OCI-LY1 (cell line): ENCODE measurements at regions not wholly inside any gene's neighbourhood (a gene's known extent, or its start where the extent isn't known, plus 50 kb on each side); places are given as distances from the start of the nearest gene placed in this dataset.

ENCODE experiments used
- H2AFZ ChIP-seq: fragments of 200-600 bp; sonication (generic), shearing (Covaris generic); 2 replicates; pipeline ENCODE4 v1.6.0; 2014; ENCODE audit warnings: antibody characterized with exemption, mild to moderate bottlenecking, low read length
- H3F3A ChIP-seq: fragments of 200-600 bp; sonication (generic), shearing (Covaris generic); 2 replicates; pipeline ENCODE4 v1.6.0; 2014; ENCODE audit warnings: mild to moderate bottlenecking, antibody characterized with exemption, low read length, moderate library complexity; ENCODE audit not compliant: insufficient read depth
- H3K27ac ChIP-seq: fragments of 200-600 bp; sonication (generic); 2 replicates; pipeline ENCODE4 v1.5.1; 2014; ENCODE audit warnings: low read length, mixed run types, mild to moderate bottlenecking, low read depth; ENCODE audit not compliant: poor library complexity, severe bottlenecking
- H3K27me3 ChIP-seq: fragments of 200-600 bp; sonication (generic); 2 replicates; pipeline ENCODE4 v1.6.0; 2014; ENCODE audit warnings: antibody characterized with exemption, mild to moderate bottlenecking, low read length, moderate library complexity; ENCODE audit not compliant: insufficient read depth
- H3K36me3 ChIP-seq: fragments of 200-600 bp; sonication (generic); 2 replicates; pipeline ENCODE4 v1.6.1; 2014; ENCODE audit warnings: mild to moderate bottlenecking, antibody characterized with exemption, low read length, moderate library complexity, mixed read lengths; ENCODE audit not compliant: insufficient read depth
- H3K4me1 ChIP-seq: fragments of 200-600 bp; sonication (generic); 2 replicates; pipeline ENCODE4 v1.5.1; 2014; ENCODE audit warnings: mild to moderate bottlenecking, low read length, moderate library complexity; ENCODE audit not compliant: insufficient read depth, severe bottlenecking
- H3K4me2 ChIP-seq: fragments of 200-600 bp; sonication (generic), shearing (Covaris generic); 2 replicates; pipeline ENCODE4 v1.6.1; 2014; ENCODE audit warnings: low read length
- H3K4me3 ChIP-seq: fragments of 200-600 bp; sonication (generic); 2 replicates; pipeline ENCODE4 v1.5.1; 2014; ENCODE audit warnings: low read length, low read depth, mild to moderate bottlenecking, mixed read lengths; ENCODE audit not compliant: poor library complexity, severe bottlenecking
- H3K79me2 ChIP-seq: fragments of 200-600 bp; shearing (Covaris generic); 2 replicates; pipeline ENCODE4 v1.6.1; 2016; ENCODE audit warnings: mixed run types, low read length, mixed read lengths; ENCODE audit not compliant: insufficient read depth
- H3K9ac ChIP-seq: fragments of 200-600 bp; sonication (generic), shearing (Covaris generic); 2 replicates; pipeline ENCODE4 v1.6.1; 2014; ENCODE audit warnings: mild to moderate bottlenecking, low read length, mixed read lengths
- H3K9me2 ChIP-seq: fragments of 200-600 bp; sonication (generic), shearing (Covaris generic); 2 replicates; pipeline ENCODE4 v1.6.1; 2014; ENCODE audit warnings: low read depth, mild to moderate bottlenecking, low read length, mixed read lengths
- H3K9me3 ChIP-seq: fragments of 200-600 bp; shearing (Covaris generic); 2 replicates; pipeline ENCODE4 v1.6.1; 2014; ENCODE audit warnings: low read length, mixed read lengths
- H4K20me1 ChIP-seq: fragments of 200-600 bp; sonication (generic), shearing (Covaris generic); 2 replicates; pipeline ENCODE4 v1.6.0; 2016; ENCODE audit warnings: mild to moderate bottlenecking, low read length; ENCODE audit not compliant: insufficient read depth
- CTCF ChIP-seq: fragments of 200-600 bp; sonication (generic), shearing (Covaris generic); IDR thresholded peaks from 2 replicates; pipeline ENCODE4 v1.5.1; 2017; ENCODE audit warnings: mild to moderate bottlenecking, antibody characterized with exemption, low read length, moderate library complexity, mixed read lengths
- EZH2 ChIP-seq: fragments of 200-600 bp; sonication (generic), shearing (Covaris generic); IDR thresholded peaks from 2 replicates; pipeline ENCODE4 v1.8.0; 2017; ENCODE audit warnings: borderline replicate concordance, mixed run types, mild to moderate bottlenecking, antibody characterized with exemption, low read length, moderate library complexity, mixed read lengths

- H3K4me2 ChIP-seq, result no peak overlapping the region
- H3K27ac ChIP-seq, result no peak overlapping the region
- H3K4me1 ChIP-seq, result no peaks in the 10 kb centered on the region
- H3K9me2 ChIP-seq, result no peaks in the 10 kb centered on the region
- no peaks in the 10 kb centered on the region for H3K36me3 ChIP-seq
- H2AFZ ChIP-seq, result no peak overlapping the region
- H3K79me2 ChIP-seq, result no peaks in the 10 kb centered on the region
- no peak overlapping the region for H3K4me3 ChIP-seq
- TF ChIP-seq CTCF (no peak), EZH2 (no peak)
- no peaks in the 10 kb centered on the region for H3K9me3 ChIP-seq
- H3K9ac ChIP-seq, result no peak overlapping the region
- no peaks in the 10 kb centered on the region for H3F3A ChIP-seq
- H3K27me3 ChIP-seq, result no peaks in the 10 kb centered on the region
- no peaks in the 10 kb centered on the region for H4K20me1 ChIP-seq
Observed at GRCh38 chr9:78521680-78522079, 224.8 kb downstream of the PSAT1 start.

GRCh38 chr9:78525986-78526560 is 229.1 kb downstream of the PSAT1 start:
- H3K79me2 ChIP-seq, result no peaks in the 10 kb centered on the region
- no peak overlapping the region for H3K4me3 ChIP-seq
- no peaks in the 10 kb centered on the region for H3K9me2 ChIP-seq
- no peaks in the 10 kb centered on the region for H3K4me1 ChIP-seq
- H3K36me3 ChIP-seq, result no peaks in the 10 kb centered on the region
- no peaks in the 10 kb centered on the region for H4K20me1 ChIP-seq
- TF ChIP-seq EZH2, result no peak
- no peaks in the 10 kb centered on the region for H3K9me3 ChIP-seq
- H2AFZ ChIP-seq, result no peak overlapping the region
- no peaks in the 10 kb centered on the region for H3K27me3 ChIP-seq
- no peak overlapping the region for H3K27ac ChIP-seq
- H3F3A ChIP-seq, result no peaks in the 10 kb centered on the region
- no peak overlapping the region for H3K9ac ChIP-seq
- H3K4me2 ChIP-seq, result no peak overlapping the region

- Histone ChIP-seq H4K20me1 (no peaks in the 10 kb centered on the region), H3K27me3 (no peaks in the 10 kb centered on the region), H3K9ac (no peak overlapping the region), H3K4me3 (no peak overlapping the region), H3K4me1 (no peaks in the 10 kb centered on the region), H3K9me2 (no peaks in the 10 kb centered on the region), H3F3A (no peaks in the 10 kb centered on the region), H3K27ac (no peak overlapping the region), H3K36me3 (no peaks in the 10 kb centered on the region), H3K4me2 (no peak overlapping the region), H3K79me2 (no peaks in the 10 kb centered on the region), H2AFZ (no peak overlapping the region), H3K9me3 (no peaks in the 10 kb centered on the region)
- no peak for TF ChIP-seq CTCF
- TF ChIP-seq EZH2, result no peak
Observed at GRCh38 chr9:78533500-78533899, 236.6 kb downstream of the PSAT1 start.

GRCh38 chr9:78539188-78539587 is 242.3 kb downstream of the PSAT1 start:
- H3K79me2 ChIP-seq, result no peaks in the 10 kb centered on the region
- TF ChIP-seq EZH2 (no peak), CTCF (no peak)
- no peak overlapping the region for H3K27ac ChIP-seq
- H2AFZ ChIP-seq, result no peak overlapping the region
- no peaks in the 10 kb centered on the region for H3K4me1 ChIP-seq
- no peaks in the 10 kb centered on the region for H4K20me1 ChIP-seq
- no peaks in the 10 kb centered on the region for H3K27me3 ChIP-seq
- H3K9me3 ChIP-seq, result no peaks in the 10 kb centered on the region
- no peak overlapping the region for H3K4me2 ChIP-seq
- H3K9ac ChIP-seq, result no peak overlapping the region
- no peaks in the 10 kb centered on the region for H3K9me2 ChIP-seq
- no peak overlapping the region for H3K4me3 ChIP-seq
- no peaks in the 10 kb centered on the region for H3F3A ChIP-seq
- H3K36me3 ChIP-seq, result no peaks in the 10 kb centered on the region
